Trophoblast cell (in vitro differentiated cells and primary cell): ENCODE measurements at regions not wholly inside any gene's neighbourhood (a gene's known extent, or its start where the extent isn't known, plus 50 kb on each side); places are given as distances from the start of the nearest gene placed in this dataset.

Experiments
- DNase-seq, 2 donors: peaks; one replicate each; pipeline ENCODE4 v3.0.0-alpha.2; 2016
- H2AFZ ChIP-seq: 2 replicates; pipeline ENCODE4 v1.6.1; 2013; ENCODE audit warnings: low read length, moderate library complexity, mild to moderate bottlenecking; ENCODE audit not compliant: insufficient read depth, poor library complexity
- H2AK5ac ChIP-seq: 2 replicates; pipeline ENCODE4 v1.6.1; 2013; ENCODE audit warnings: mild to moderate bottlenecking, low read length
- H2BK120ac ChIP-seq: 2 replicates; pipeline ENCODE4 v1.6.1; 2013; ENCODE audit warnings: low read length, mild to moderate bottlenecking, moderate library complexity; ENCODE audit not compliant: insufficient read depth, poor library complexity
- H2BK12ac ChIP-seq: 2 replicates; pipeline ENCODE4 v1.6.1; 2013; ENCODE audit warnings: mild to moderate bottlenecking, low read length, moderate library complexity
- H2BK5ac ChIP-seq: 2 replicates; pipeline ENCODE4 v1.6.1; 2013; ENCODE audit warnings: low read length, low read depth, moderate library complexity, mild to moderate bottlenecking; ENCODE audit not compliant: poor library complexity
- H3K14ac ChIP-seq: 2 replicates; pipeline ENCODE4 v1.6.1; 2013; ENCODE audit warnings: mild to moderate bottlenecking, low read length
- H3K18ac ChIP-seq: 2 replicates; pipeline ENCODE4 v1.6.1; 2013; ENCODE audit warnings: mild to moderate bottlenecking, low read length
- H3K23ac ChIP-seq: 2 replicates; pipeline ENCODE4 v1.6.1; 2013; ENCODE audit warnings: low read length
- H3K27ac ChIP-seq: 2 replicates; pipeline ENCODE4 v1.5.1; 2013; ENCODE audit warnings: low read depth, mild to moderate bottlenecking, inconsistent platforms, low read length, moderate library complexity
- H3K27me3 ChIP-seq: 2 replicates; pipeline ENCODE4 v1.6.1; 2013; ENCODE audit warnings: inconsistent platforms, mild to moderate bottlenecking, low read length, moderate library complexity; ENCODE audit not compliant: insufficient read depth
- H3K36me3 ChIP-seq, 2 experiments: 1 replicate in 1 of 2; 2 replicates in 1 of 2; pipeline ENCODE4 v1.6.1; 2013; ENCODE audit warnings: low read length in 2 of 2, mild to moderate bottlenecking in 2 of 2, moderate library complexity in 1 of 2; ENCODE audit not compliant: insufficient read depth in 2 of 2, control insufficient read depth in 1 of 2
- H3K4ac ChIP-seq: 2 replicates; pipeline ENCODE4 v1.6.1; 2013; ENCODE audit warnings: low read depth, mild to moderate bottlenecking, low read length, moderate library complexity
- H3K4me1 ChIP-seq, 2 experiments: 1 replicate in 1 of 2; 2 replicates in 1 of 2; pipeline ENCODE4 v1.6.1; 2013; ENCODE audit warnings: low read length in 2 of 2, mild to moderate bottlenecking in 2 of 2, moderate library complexity in 1 of 2; ENCODE audit not compliant: insufficient read depth in 2 of 2, control insufficient read depth in 1 of 2
- H3K4me2 ChIP-seq: 2 replicates; pipeline ENCODE4 v1.6.1; 2013; ENCODE audit warnings: inconsistent platforms, mild to moderate bottlenecking, low read length, moderate library complexity
- H3K4me3 ChIP-seq: 2 replicates; pipeline ENCODE4 v1.5.1; 2013; ENCODE audit warnings: mild to moderate bottlenecking, low read depth, low read length, inconsistent platforms
- H3K79me1 ChIP-seq: one replicate; pipeline ENCODE4 v1.6.1; 2013; ENCODE audit warnings: low read length
- H3K79me2 ChIP-seq: 2 replicates; pipeline ENCODE4 v1.6.1; 2013; ENCODE audit warnings: low read length, mild to moderate bottlenecking; ENCODE audit not compliant: control insufficient read depth, insufficient read depth, poor library complexity
- H3K9ac ChIP-seq: 2 replicates; pipeline ENCODE4 v1.6.1; 2013; ENCODE audit warnings: mild to moderate bottlenecking, low read length
- H3K9me3 ChIP-seq: 2 replicates; pipeline ENCODE4 v1.6.1; 2013; ENCODE audit warnings: low read depth, mild to moderate bottlenecking, control low read depth, inconsistent platforms, low read length; ENCODE audit not compliant: insufficient read depth
- H4K12ac ChIP-seq: 2 replicates; pipeline ENCODE4 v1.6.1; 2013; ENCODE audit warnings: low read depth, mild to moderate bottlenecking, low read length, moderate library complexity
- H4K8ac ChIP-seq: 2 replicates; pipeline ENCODE4 v1.6.1; 2013; ENCODE audit warnings: low read depth, mild to moderate bottlenecking, low read length, moderate library complexity
- H4K91ac ChIP-seq: one replicate; pipeline ENCODE4 v1.6.1; 2013; ENCODE audit warnings: low read depth, mild to moderate bottlenecking, low read length, moderate library complexity
- WGBS: extraction: QIAGEN DNeasy Blood & Tissue Kit; methylation state at CpG from one replicate; pipeline ENCODE4 v1.1.7; 2013; ENCODE audit warnings: missing lambda C conversion rate; ENCODE audit not compliant: insufficient read length, insufficient coverage; ENCODE audit errors: extremely low coverage; 5-methylcytosine and 5-hydroxymethylcytosine counted together

DNA sequence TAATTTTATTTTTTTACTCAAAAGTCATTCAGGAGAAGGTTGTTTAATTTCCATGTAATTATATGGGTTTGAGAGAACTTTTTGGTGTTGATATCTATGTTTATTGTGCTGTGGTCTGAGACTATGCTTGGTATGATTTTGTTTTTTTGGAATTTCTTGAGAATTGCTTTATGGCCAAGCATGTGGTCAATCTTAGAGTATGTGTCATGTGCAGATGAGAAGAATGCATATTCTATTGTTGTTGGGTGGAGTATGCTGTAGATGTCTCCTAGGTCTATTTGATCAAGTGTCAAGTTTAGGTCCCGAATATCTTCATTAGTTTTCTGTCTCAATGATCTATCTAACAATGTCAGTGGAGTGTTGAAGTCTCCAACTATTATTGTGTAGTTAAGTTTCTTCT is 134.9 kb downstream of the HMHB1 start:
- no peak overlapping the region for H3K4ac ChIP-seq
- H3K36me3 ChIP-seq = no peaks in the 10 kb centered on the region
- no peak overlapping the region for H2BK12ac ChIP-seq
- no peak overlapping the region for H3K14ac ChIP-seq
- no peaks in the 10 kb centered on the region for H3K79me1 ChIP-seq
- H3K27me3 ChIP-seq = no peaks in the 10 kb centered on the region
- no peak overlapping the region for H3K18ac ChIP-seq
- H2AK5ac ChIP-seq = no peak overlapping the region
- H3K4me3 ChIP-seq = no peak overlapping the region
- H2BK5ac ChIP-seq = no peak overlapping the region
- no peak overlapping the region for H4K91ac ChIP-seq
- H2BK120ac ChIP-seq = no peak overlapping the region
- DNase-seq = no peak
- H3K9ac ChIP-seq = no peak overlapping the region
- H3K23ac ChIP-seq = no peak overlapping the region
- no peak overlapping the region for H4K12ac ChIP-seq
- WGBS = no CpG with 5 or more reads among the region's 1 CpG
- H3K4me1 ChIP-seq = no peaks in the 10 kb centered on the region
- no peaks in the 10 kb centered on the region for H3K9me3 ChIP-seq
- H2AFZ ChIP-seq = no peak overlapping the region
- H3K4me2 ChIP-seq = no peak overlapping the region
- no peaks in the 10 kb centered on the region for H3K79me2 ChIP-seq
- no peak overlapping the region for H3K27ac ChIP-seq
- H4K8ac ChIP-seq = no peak overlapping the region

- Histone ChIP-seq H3K4ac (no peak overlapping the region), H2AK5ac (no peak overlapping the region), H3K79me1 (no peaks in the 10 kb centered on the region), H3K9ac (no peak overlapping the region), H3K79me2 (no peaks in the 10 kb centered on the region), H3K9me3 (no peaks in the 10 kb centered on the region), H3K23ac (no peak overlapping the region), H2BK12ac (no peak overlapping the region), H3K36me3 (no peaks in the 10 kb centered on the region), H2BK120ac (no peak overlapping the region), H3K4me1 (no peaks in the 10 kb centered on the region), H3K27me3 (no peaks in the 10 kb centered on the region), H3K4me3 (no peak overlapping the region), H3K27ac (no peak overlapping the region), H3K18ac (no peak overlapping the region), H4K8ac (no peak overlapping the region), H3K14ac (no peak overlapping the region), H2AFZ (no peak overlapping the region), H2BK5ac (no peak overlapping the region), H4K12ac (no peak overlapping the region), H3K4me2 (no peak overlapping the region), H4K91ac (no peak overlapping the region)
- DNase-seq = no peak
- no CpG with 5 or more reads among the region's 2 CpGs for WGBS
Measured at GRCh38 chr5:143947313-143947712, 135.4 kb downstream of the HMHB1 start.

DNA sequence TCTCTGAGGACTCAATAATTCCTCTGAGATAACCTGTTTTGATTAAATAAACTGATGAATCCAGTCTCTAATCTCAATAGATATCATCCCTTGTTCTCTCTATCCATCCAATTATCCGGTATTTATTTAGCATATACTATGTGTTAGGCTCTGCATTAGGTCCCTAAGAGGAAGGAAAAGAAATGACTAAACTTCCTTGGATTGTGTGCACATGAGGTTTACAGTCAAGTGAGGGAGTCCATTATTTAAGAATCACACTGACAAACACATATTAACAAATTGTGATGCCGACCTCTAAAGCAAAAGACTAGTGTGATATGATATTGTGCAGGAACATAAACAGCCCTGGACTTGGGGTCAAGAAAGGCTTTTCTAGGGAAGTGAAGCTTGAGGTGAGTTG is 140.8 kb downstream of the HMHB1 start:
- no peak overlapping the region for H3K4ac ChIP-seq
- no peak overlapping the region for H2BK12ac ChIP-seq
- H3K27ac ChIP-seq = no peak overlapping the region
- H3K79me1 ChIP-seq = no peaks in the 10 kb centered on the region
- no peaks in the 10 kb centered on the region for H3K36me3 ChIP-seq
- H3K18ac ChIP-seq = no peak overlapping the region
- H3K4me3 ChIP-seq = no peak overlapping the region
- H3K79me2 ChIP-seq = no peaks in the 10 kb centered on the region
- H3K14ac ChIP-seq = no peak overlapping the region
- no peaks in the 10 kb centered on the region for H3K27me3 ChIP-seq
- no peak overlapping the region for H3K9ac ChIP-seq
- H3K4me2 ChIP-seq = no peak overlapping the region
- H2BK120ac ChIP-seq = no peak overlapping the region
- no peak overlapping the region for H4K12ac ChIP-seq
- no peak overlapping the region for H2BK5ac ChIP-seq
- H2AK5ac ChIP-seq = no peak overlapping the region
- no peaks in the 10 kb centered on the region for H3K9me3 ChIP-seq
- WGBS = no CpG with 5 or more reads among the region's 2 CpGs
- no peak for DNase-seq
- H3K4me1 ChIP-seq = no peaks in the 10 kb centered on the region
- no peak overlapping the region for H2AFZ ChIP-seq
- no peak overlapping the region for H4K8ac ChIP-seq
- no peak overlapping the region for H4K91ac ChIP-seq
- no peak overlapping the region for H3K23ac ChIP-seq

- WGBS = no CpG with 5 or more reads among the region's 4 CpGs
- DNase-seq = no peak
- H2AFZ ChIP-seq = no peak overlapping the region
- H3K4me3 ChIP-seq = no peak overlapping the region
- no peak overlapping the region for H3K23ac ChIP-seq
- H4K12ac ChIP-seq = no peak overlapping the region
- H3K4me1 ChIP-seq = no peaks in the 10 kb centered on the region
- no peak overlapping the region for H3K4ac ChIP-seq
- H2AK5ac ChIP-seq = no peak overlapping the region
- no peaks in the 10 kb centered on the region for H3K36me3 ChIP-seq
- H3K27me3 ChIP-seq = no peaks in the 10 kb centered on the region
- H3K9me3 ChIP-seq = no peaks in the 10 kb centered on the region
- H4K8ac ChIP-seq = no peak overlapping the region
- H2BK5ac ChIP-seq = no peak overlapping the region
- no peak overlapping the region for H3K14ac ChIP-seq
- H4K91ac ChIP-seq = no peak overlapping the region
- no peak overlapping the region for H2BK120ac ChIP-seq
- H3K4me2 ChIP-seq = no peak overlapping the region
- H3K9ac ChIP-seq = no peak overlapping the region
- no peak overlapping the region for H2BK12ac ChIP-seq
- H3K18ac ChIP-seq = no peak overlapping the region
- no peak overlapping the region for H3K27ac ChIP-seq
- H3K79me2 ChIP-seq = no peaks in the 10 kb centered on the region
- no peaks in the 10 kb centered on the region for H3K79me1 ChIP-seq
Measured at GRCh38 chr5:143953851-143954250, 141.9 kb downstream of the HMHB1 start.
